ENCODE measurements at regions not wholly inside any gene's neighbourhood (a gene's known extent, or its start where the extent isn't known, plus 50 kb on each side); places are given as distances from the start of the nearest gene placed in this dataset.

- TF ChIP-seq POLR2A (IDR thresholded peaks at IDR 0.05; ENCODE audit: low read length): no peak
- no peak for TF ChIP-seq GATA1 (IDR thresholded peaks at IDR 0.05; ENCODE audit: low read depth, low read length)
Measured at GRCh38 chr13:94947965-94948371, 235.6 kb upstream of the SOX21 start.
